ENCODE measurements at regions not wholly inside any gene's neighbourhood (a gene's known extent, or its start where the extent isn't known, plus 50 kb on each side); places are given as distances from the start of the nearest gene placed in this dataset.
"Not testable (repeated sequence)": the region's sequence is repeated elsewhere in the genome, so short reads cannot be mapped to it uniquely, and the experiment has no call there.

DNA sequence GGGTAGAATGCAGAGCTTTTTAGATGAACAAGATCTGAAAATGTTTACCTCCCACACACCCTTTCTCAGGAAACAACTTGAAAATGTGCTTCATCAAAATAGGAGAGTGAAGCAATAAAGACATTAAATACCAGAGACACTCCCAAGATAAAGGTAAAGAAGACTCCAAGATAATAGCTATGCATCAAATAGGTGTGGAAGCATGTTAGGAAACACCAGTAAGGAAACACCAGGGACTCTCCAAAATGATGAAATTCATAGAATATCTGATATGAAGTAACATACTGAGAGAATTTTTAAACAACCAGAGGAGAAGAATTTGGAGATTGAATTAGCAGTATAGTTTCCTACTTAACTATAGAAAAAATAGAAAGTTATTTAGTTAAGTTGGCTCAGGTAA, 57.0 kb downstream of the OR10A6 start:
- Histone ChIP-seq H3K4me3 (ENCODE audit: low read length) (no peak overlapping the region), H3K4me1 (ENCODE audit: control insufficient read depth, insufficient read depth, low read length) (no peaks in the 10 kb centered on the region), H3K27me3 (replicated peaks; ENCODE audit: control insufficient read depth, insufficient read depth, low read length) (no peaks in the 10 kb centered on the region), H3K9me3 (ENCODE audit: control insufficient read depth, low read length) (no peaks in the 10 kb centered on the region), H3K36me3 (ENCODE audit: control insufficient read depth, insufficient read depth, low read length, severe bottlenecking) (no peaks in the 10 kb centered on the region), H3K9ac (ENCODE audit: low read length) (no peak overlapping the region)
- no peak for DNase-seq (ENCODE audit: low read depth)

GRCh38 chr11:7872890-7873289, 58.2 kb downstream of the OR10A6 start:
- Histone ChIP-seq H3K4me1 (ENCODE audit: control insufficient read depth, insufficient read depth, low read length) (no peaks in the 10 kb centered on the region), H3K4me3 (ENCODE audit: low read length) (no peak overlapping the region), H3K27me3 (replicated peaks; ENCODE audit: control insufficient read depth, insufficient read depth, low read length) (no peaks in the 10 kb centered on the region), H3K36me3 (ENCODE audit: control insufficient read depth, insufficient read depth, low read length, severe bottlenecking) (no peaks in the 10 kb centered on the region), H3K9ac (ENCODE audit: low read length) (no peak overlapping the region), H3K9me3 (ENCODE audit: control insufficient read depth, low read length) (no peaks in the 10 kb centered on the region)
- DNase-seq (ENCODE audit: low read depth), result no peak

- Histone ChIP-seq H3K9ac (ENCODE audit: low read length) (no peak overlapping the region), H3K27me3 (replicated peaks; ENCODE audit: control insufficient read depth, insufficient read depth, low read length) (no peaks in the 10 kb centered on the region), H3K36me3 (ENCODE audit: control insufficient read depth, insufficient read depth, low read length, severe bottlenecking) (no peaks in the 10 kb centered on the region), H3K4me1 (ENCODE audit: control insufficient read depth, insufficient read depth, low read length) (no peaks in the 10 kb centered on the region), H3K9me3 (ENCODE audit: control insufficient read depth, low read length) (no peaks in the 10 kb centered on the region), H3K4me3 (ENCODE audit: low read length) (no peak overlapping the region)
- DNase-seq (ENCODE audit: low read depth), result no peak
These were observed 60.0 kb downstream of the OR10A6 start for GRCh38 chr11:7871056-7871455.

- H3K4me3 ChIP-seq (ENCODE audit: low read length), result no peak overlapping the region
- no peaks in the 10 kb centered on the region for H3K36me3 ChIP-seq (ENCODE audit: control insufficient read depth, insufficient read depth, low read length, severe bottlenecking)
These were observed 61.6 kb downstream of the OR10A6 start for GRCh38 chr11:7869467-7869866.

GRCh38 chr11:7861292-7861691, 64.5 kb upstream of the OR5P2 start:
- not testable (repeated sequence) for H3K9me3 ChIP-seq (ENCODE audit: control insufficient read depth, low read length); H3K27me3 ChIP-seq (replicated peaks; ENCODE audit: control insufficient read depth, insufficient read depth, low read length); DNase-seq (ENCODE audit: low read depth)

More at GRCh38 chr11:7869467-7869866, 61.6 kb downstream of the OR10A6 start:
- DNase-seq (ENCODE audit: low read depth), result peak; percentile 13
- Histone ChIP-seq H3K4me1 (ENCODE audit: control insufficient read depth, insufficient read depth, low read length) (no peaks in the 10 kb centered on the region), H3K9ac (ENCODE audit: low read length) (no peak overlapping the region), H3K9me3 (ENCODE audit: control insufficient read depth, low read length) (no peaks in the 10 kb centered on the region), H3K27me3 (replicated peaks; ENCODE audit: control insufficient read depth, insufficient read depth, low read length) (no peaks in the 10 kb centered on the region)

GRCh38 chr11:7860844-7861243, 64.1 kb upstream of the OR5P2 start:
- H3K36me3 ChIP-seq (ENCODE audit: control insufficient read depth, insufficient read depth, low read length, severe bottlenecking); H3K4me3 ChIP-seq (ENCODE audit: low read length); H3K27me3 ChIP-seq (replicated peaks; ENCODE audit: control insufficient read depth, insufficient read depth, low read length); H3K9ac ChIP-seq (ENCODE audit: low read length); H3K9me3 ChIP-seq (ENCODE audit: control insufficient read depth, low read length); DNase-seq (ENCODE audit: low read depth); H3K4me1 ChIP-seq (ENCODE audit: control insufficient read depth, insufficient read depth, low read length): not testable (repeated sequence)

More at GRCh38 chr11:7861292-7861691, 64.5 kb upstream of the OR5P2 start:
- H3K4me3 ChIP-seq (ENCODE audit: low read length); H3K9ac ChIP-seq (ENCODE audit: low read length); H3K36me3 ChIP-seq (ENCODE audit: control insufficient read depth, insufficient read depth, low read length, severe bottlenecking); H3K4me1 ChIP-seq (ENCODE audit: control insufficient read depth, insufficient read depth, low read length): not testable (repeated sequence)

- H3K9me3 ChIP-seq (ENCODE audit: control insufficient read depth, low read length), result no peaks in the 10 kb centered on the region
- no peak for DNase-seq (ENCODE audit: low read depth)
- H3K9ac ChIP-seq (ENCODE audit: low read length), result no peak overlapping the region
- H3K4me1 ChIP-seq (ENCODE audit: control insufficient read depth, insufficient read depth, low read length), result no peaks in the 10 kb centered on the region
- no peak overlapping the region for H3K4me3 ChIP-seq (ENCODE audit: low read length)
- peaks cover 6% of the 10 kb centered on the region for H3K27me3 ChIP-seq (replicated peaks; ENCODE audit: control insufficient read depth, insufficient read depth, low read length)
- H3K36me3 ChIP-seq (ENCODE audit: control insufficient read depth, insufficient read depth, low read length, severe bottlenecking), result no peaks in the 10 kb centered on the region
These were observed 61.3 kb upstream of the OR5P2 start for GRCh38 chr11:7858006-7858405.

- Histone ChIP-seq H3K9me3 (ENCODE audit: control insufficient read depth, low read length) (no peaks in the 10 kb centered on the region), H3K9ac (ENCODE audit: low read length) (no peak overlapping the region), H3K36me3 (ENCODE audit: control insufficient read depth, insufficient read depth, low read length, severe bottlenecking) (no peaks in the 10 kb centered on the region), H3K4me1 (ENCODE audit: control insufficient read depth, insufficient read depth, low read length) (no peaks in the 10 kb centered on the region), H3K4me3 (ENCODE audit: low read length) (no peak overlapping the region), H3K27me3 (replicated peaks; ENCODE audit: control insufficient read depth, insufficient read depth, low read length) (peaks cover 25% of the 10 kb centered on the region)
- DNase-seq (ENCODE audit: low read depth), result no peak
These were observed 54.6 kb upstream of the OR5P2 start for GRCh38 chr11:7851391-7851790.

DNA sequence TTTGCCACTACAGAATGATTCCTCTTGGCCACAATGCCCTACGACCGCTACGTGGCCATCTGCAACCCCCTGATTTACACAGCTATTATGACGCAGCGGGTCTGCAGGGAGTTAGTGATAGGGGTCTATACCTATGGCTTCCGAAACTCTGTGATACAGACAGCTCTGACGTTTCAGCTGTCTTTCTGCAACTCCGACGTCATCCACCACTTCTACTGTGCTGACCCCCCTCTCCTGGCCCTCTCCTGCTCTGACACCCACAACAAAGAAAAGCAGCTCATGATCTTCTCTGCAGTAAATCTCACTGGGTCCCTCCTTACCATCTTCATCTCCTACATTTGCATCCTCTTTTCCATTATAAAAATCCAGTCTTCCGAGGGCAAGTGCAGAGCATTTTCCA, 52.3 kb upstream of the OR5P2 start:
- Histone ChIP-seq H3K4me1 (ENCODE audit: control insufficient read depth, insufficient read depth, low read length) (no peaks in the 10 kb centered on the region), H3K9me3 (ENCODE audit: control insufficient read depth, low read length) (no peaks in the 10 kb centered on the region), H3K4me3 (ENCODE audit: low read length) (no peak overlapping the region), H3K27me3 (replicated peaks; ENCODE audit: control insufficient read depth, insufficient read depth, low read length) (peaks cover 19% of the 10 kb centered on the region), H3K36me3 (ENCODE audit: control insufficient read depth, insufficient read depth, low read length, severe bottlenecking) (no peaks in the 10 kb centered on the region), H3K9ac (ENCODE audit: low read length) (no peak overlapping the region)
- DNase-seq (ENCODE audit: low read depth), result no peak
